GM18508 (cell line): ENCODE measurements at regions not wholly inside any gene's neighbourhood (a gene's known extent, or its start where the extent isn't known, plus 50 kb on each side); places are given as distances from the start of the nearest gene placed in this dataset.

Experiments used
- ATAC-seq: cut with Tn5 transposase; IDR thresholded peaks from one replicate; pipeline ENCODE4 v1.9.1; 2021; ENCODE audit warnings: moderate number of reproducible peaks; ENCODE audit not compliant: insufficient read depth, unreplicated experiment

- no peak for ATAC-seq
Observed at GRCh38 chr17:12514596-12514995, 151.1 kb upstream of the MYOCD start.

GRCh38 chr17:12519956-12520594 lies 145.6 kb upstream of the MYOCD start:
- no peak for ATAC-seq

GRCh38 chr17:12521416-12521815 lies 144.3 kb upstream of the MYOCD start:
- ATAC-seq = no peak

- ATAC-seq = no peak
Observed at GRCh38 chr17:12522336-12522735, 143.4 kb upstream of the MYOCD start.

- no peak for ATAC-seq
Observed at GRCh38 chr17:12522743-12523183, 142.9 kb upstream of the MYOCD start.

GRCh38 chr17:12523244-12523643 lies 142.4 kb upstream of the MYOCD start:
- no peak for ATAC-seq

- no peak for ATAC-seq
Observed at GRCh38 chr17:12528036-12528435, 137.7 kb upstream of the MYOCD start.

- no peak for ATAC-seq
Observed at GRCh38 chr17:12530161-12530560, 135.5 kb upstream of the MYOCD start.

GRCh38 chr17:12536021-12536420 lies 129.7 kb upstream of the MYOCD start:
- no peak for ATAC-seq

GRCh38 chr17:12536472-12536871 lies 129.2 kb upstream of the MYOCD start:
- no peak for ATAC-seq

- no peak for ATAC-seq
Observed at GRCh38 chr17:12537436-12537835, 128.3 kb upstream of the MYOCD start.

GRCh38 chr17:12538003-12538402 lies 127.7 kb upstream of the MYOCD start:
- no peak for ATAC-seq

GRCh38 chr17:12545877-12546513 lies 119.7 kb upstream of the MYOCD start:
- peak; percentile 72 for ATAC-seq

GRCh38 chr17:12546983-12547382 lies 118.7 kb upstream of the MYOCD start:
- ATAC-seq = no peak

GRCh38 chr17:12547831-12548230 lies 117.9 kb upstream of the MYOCD start:
- ATAC-seq = no peak

- ATAC-seq = no peak
Observed at GRCh38 chr17:12548558-12548957, 117.1 kb upstream of the MYOCD start.

GRCh38 chr17:12549499-12550041 lies 116.1 kb upstream of the MYOCD start:
- ATAC-seq = no peak

GRCh38 chr17:12553625-12554024 lies 112.1 kb upstream of the MYOCD start:
- ATAC-seq = no peak

GRCh38 chr17:12554251-12554650 lies 111.4 kb upstream of the MYOCD start:
- no peak for ATAC-seq

GRCh38 chr17:12566291-12566690 lies 99.4 kb upstream of the MYOCD start:
- ATAC-seq = no peak

GRCh38 chr17:12567077-12568053 lies 98.3 kb upstream of the MYOCD start:
- ATAC-seq = no peak
